ENCODE measurements at regions not wholly inside any gene's neighbourhood (a gene's known extent, or its start where the extent isn't known, plus 50 kb on each side); places are given as distances from the start of the nearest gene placed in this dataset.
"Not testable (repeated sequence)": the region's sequence is repeated elsewhere in the genome, so short reads cannot be mapped to it uniquely, and the experiment has no call there.

DNA sequence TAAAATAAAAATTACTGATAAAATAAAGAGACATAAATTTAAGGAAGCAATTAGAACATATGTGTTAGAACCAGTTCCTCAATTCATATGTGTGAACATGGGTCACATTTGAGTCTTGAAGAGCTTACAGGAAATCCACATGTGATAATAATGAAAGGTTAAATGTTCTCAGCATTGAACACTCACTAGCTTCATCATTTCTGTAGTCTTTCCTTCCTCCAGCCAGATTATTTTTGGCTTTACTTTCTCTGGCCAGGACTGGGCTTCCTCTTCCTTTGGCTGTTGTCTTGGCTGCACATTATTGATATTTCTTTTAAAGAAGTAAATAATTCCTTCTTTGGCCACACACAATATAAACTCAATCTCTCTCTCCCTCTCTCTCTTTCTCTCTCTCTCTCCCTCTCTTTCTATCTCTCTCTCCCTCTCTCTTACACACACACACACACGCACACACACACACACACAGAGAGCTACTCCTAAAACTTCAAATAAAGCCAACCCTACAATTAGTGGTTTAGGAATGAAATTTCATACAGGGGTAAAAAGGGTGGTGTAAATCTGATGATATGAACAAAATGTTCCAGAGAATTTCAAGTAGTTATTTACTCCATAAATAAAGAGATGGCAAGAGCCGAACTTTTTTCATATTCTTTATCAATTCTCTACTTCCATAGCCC, 171.2 kb downstream of the REEP3 start:
- intact Hi-C loops (cut with micrococcal nuclease), result loop anchor here (10.0 kb wide), 1 partner anchor 58 kb away; no protein-coding TSS in a partner anchor
- no peak overlapping the region for H3K4me3 Mint-ChIP-seq
- peaks cover 0 to 4% (median 0%) of the 10 kb centered on the region in 3 donors for H3K9me3 ChIP-seq (ENCODE audit: control extremely low read depth in 1 of 3, control insufficient read depth in 2 of 3, insufficient read depth in 1 of 3, low read length in 2 of 3)
- ChIA-PET CTCF (interaction anchor here (0.5 kb wide), 1 partner anchor 429 kb away, joined by 5 read pairs; no protein-coding TSS in a partner anchor), POLR2A (no interaction called here)
- H3K36me3 ChIP-seq (replicated peaks in 1 of 2; ENCODE audit: control extremely low read depth in 1 of 2, control insufficient read depth in 1 of 2, extremely low read depth in 1 of 2, insufficient read depth in 2 of 2, low read length in 1 of 2), result no peaks in the 10 kb centered on the region
- H3K79me2 ChIP-seq (ENCODE audit: control insufficient read depth, insufficient read depth, low read length), result no peaks in the 10 kb centered on the region
- TF ChIP-seq, protein P1, sequence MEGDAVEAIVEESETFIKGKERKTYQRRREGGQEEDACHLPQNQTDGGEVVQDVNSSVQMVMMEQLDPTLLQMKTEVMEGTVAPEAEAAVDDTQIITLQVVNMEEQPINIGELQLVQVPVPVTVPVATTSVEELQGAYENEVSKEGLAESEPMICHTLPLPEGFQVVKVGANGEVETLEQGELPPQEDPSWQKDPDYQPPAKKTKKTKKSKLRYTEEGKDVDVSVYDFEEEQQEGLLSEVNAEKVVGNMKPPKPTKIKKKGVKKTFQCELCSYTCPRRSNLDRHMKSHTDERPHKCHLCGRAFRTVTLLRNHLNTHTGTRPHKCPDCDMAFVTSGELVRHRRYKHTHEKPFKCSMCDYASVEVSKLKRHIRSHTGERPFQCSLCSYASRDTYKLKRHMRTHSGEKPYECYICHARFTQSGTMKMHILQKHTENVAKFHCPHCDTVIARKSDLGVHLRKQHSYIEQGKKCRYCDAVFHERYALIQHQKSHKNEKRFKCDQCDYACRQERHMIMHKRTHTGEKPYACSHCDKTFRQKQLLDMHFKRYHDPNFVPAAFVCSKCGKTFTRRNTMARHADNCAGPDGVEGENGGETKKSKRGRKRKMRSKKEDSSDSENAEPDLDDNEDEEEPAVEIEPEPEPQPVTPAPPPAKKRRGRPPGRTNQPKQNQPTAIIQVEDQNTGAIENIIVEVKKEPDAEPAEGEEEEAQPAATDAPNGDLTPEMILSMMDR (IDR thresholded peaks at IDR 0.05), result no peak
- TF ChIP-seq EZH2 (IDR thresholded peaks at IDR 0.05; ENCODE audit: borderline replicate concordance, insufficient read depth, low read depth, low read length, poor library complexity, severe bottlenecking), result no peak
- no peak overlapping the region for H3K4me3 ChIP-seq (ENCODE audit: control extremely low read depth in 1 of 5, extremely low read depth in 1 of 5, insufficient read depth in 1 of 5, low read depth in 2 of 5, low read length in 4 of 5)
- H3K27me3 ChIP-seq (replicated peaks in 1 of 4; ENCODE audit: control extremely low read depth in 1 of 4, control insufficient read depth in 3 of 4, insufficient read depth in 4 of 4, low read length in 3 of 4), result no peaks in the 10 kb centered on the region
- H3K4me1 Mint-ChIP-seq, result peaks cover 12% of the 10 kb centered on the region
- H3K27ac Mint-ChIP-seq, result no peak overlapping the region
- no peak overlapping the region for H2AFZ ChIP-seq (ENCODE audit: insufficient read depth, low read depth, low read length, poor library complexity, severe bottlenecking)
- H4K20me1 ChIP-seq (ENCODE audit: control insufficient read depth, insufficient read depth, low read length, poor library complexity, severe bottlenecking), result no peaks in the 10 kb centered on the region
- H3K4me2 ChIP-seq (replicated peaks; ENCODE audit: low read depth, low read length, poor library complexity, severe bottlenecking), result no peak overlapping the region
- H3K9me3 Mint-ChIP-seq (ENCODE audit: insufficient read depth), result no peaks in the 10 kb centered on the region
- ATAC-seq (ENCODE audit: low read depth), result no peak
- no peak overlapping the region for H3K27ac ChIP-seq (ENCODE audit: low read length in 2 of 2)
- H3K9ac ChIP-seq (ENCODE audit: low read length), result no peak overlapping the region
- H3K27me3 Mint-ChIP-seq, result no peaks in the 10 kb centered on the region
- H3K4me1 ChIP-seq (ENCODE audit: control insufficient read depth in 2 of 2, insufficient read depth in 2 of 2, low read length in 2 of 2), result no peaks in the 10 kb centered on the region
- no CpG with 5 or more reads among the region's 2 CpGs for WGBS (ENCODE audit: insufficient coverage)
- DNase-seq, result no peak

DNA sequence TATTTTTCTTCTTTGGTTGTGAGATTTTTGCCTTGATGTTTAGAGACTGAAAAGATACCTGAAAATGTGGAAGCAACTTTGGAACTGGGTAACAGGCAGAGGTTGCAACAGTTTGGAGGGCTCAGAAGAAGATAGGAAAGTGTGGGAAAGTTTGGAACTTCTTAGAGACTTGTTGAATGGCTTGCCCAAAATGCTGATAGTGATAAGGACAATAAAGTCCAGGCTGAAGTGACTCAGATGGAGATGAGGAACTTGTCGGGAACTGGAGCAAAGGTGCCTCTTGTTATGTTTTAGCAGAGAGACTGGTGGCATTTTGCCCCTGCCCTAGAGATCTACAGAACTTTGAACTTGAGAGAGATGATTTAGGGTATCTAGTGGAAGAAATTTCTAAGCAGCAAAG, 171.8 kb downstream of the REEP3 start:
- H3K4me1 ChIP-seq (ENCODE audit: control insufficient read depth in 2 of 2, insufficient read depth in 2 of 2, low read length in 2 of 2); CTCF ChIA-PET; H3K9me3 Mint-ChIP-seq (ENCODE audit: insufficient read depth); H3K27ac ChIP-seq (ENCODE audit: low read length in 2 of 2); H3K79me2 ChIP-seq (ENCODE audit: control insufficient read depth, insufficient read depth, low read length); H3K4me1 Mint-ChIP-seq; H3K4me3 Mint-ChIP-seq; ATAC-seq (ENCODE audit: low read depth); H3K9ac ChIP-seq (ENCODE audit: low read length); H4K20me1 ChIP-seq (ENCODE audit: control insufficient read depth, insufficient read depth, low read length, poor library complexity, severe bottlenecking); H3K27ac Mint-ChIP-seq; H2AFZ ChIP-seq (ENCODE audit: insufficient read depth, low read depth, low read length, poor library complexity, severe bottlenecking); POLR2A ChIA-PET; H3K27me3 ChIP-seq (replicated peaks in 1 of 4; ENCODE audit: control extremely low read depth in 1 of 4, control insufficient read depth in 3 of 4, insufficient read depth in 4 of 4, low read length in 3 of 4); DNase-seq; H3K27me3 Mint-ChIP-seq; H3K36me3 ChIP-seq (replicated peaks in 1 of 2; ENCODE audit: control extremely low read depth in 1 of 2, control insufficient read depth in 1 of 2, extremely low read depth in 1 of 2, insufficient read depth in 2 of 2, low read length in 1 of 2); H3K4me3 ChIP-seq (ENCODE audit: control extremely low read depth in 1 of 5, extremely low read depth in 1 of 5, insufficient read depth in 1 of 5, low read depth in 2 of 5, low read length in 4 of 5); H3K4me2 ChIP-seq (replicated peaks; ENCODE audit: low read depth, low read length, poor library complexity, severe bottlenecking); H3K9me3 ChIP-seq (ENCODE audit: control extremely low read depth in 1 of 3, control insufficient read depth in 2 of 3, insufficient read depth in 1 of 3, low read length in 2 of 3): not testable (repeated sequence)
- intact Hi-C loops (cut with micrococcal nuclease), result loop anchor here (10.0 kb wide), 1 partner anchor 58 kb away; no protein-coding TSS in a partner anchor
- 92% methylated on average over 1 of the region's 1 CpG for WGBS (ENCODE audit: insufficient coverage)

Data from B cell (primary cell).